Cardiac fibroblast (primary cell): ENCODE measurements at regions not wholly inside any gene's neighbourhood (a gene's known extent, or its start where the extent isn't known, plus 50 kb on each side); places are given as distances from the start of the nearest gene placed in this dataset.

Experiments used
- DNase-seq, 2 donors: peaks; one replicate each; pipeline versions ENCODE4 v3.0.0 to v3.0.0-alpha.2; 2010; ENCODE audit warnings: low read depth in 2 of 2
- H3K4me3 ChIP-seq, 2 donors: replicated peaks in 1 of 2; 1 replicate in 1 of 2; 2 replicates in 1 of 2; pipeline ENCODE4 v1.5.1; 2011; ENCODE audit warnings: low read depth in 2 of 2, low read length in 2 of 2, mild to moderate bottlenecking in 2 of 2, moderate library complexity in 1 of 2
- TF ChIP-seq, protein P1 (sequence below): IDR thresholded peaks from one replicate; pipeline ENCODE4 v1.5.1; 2011; ENCODE audit warnings: low read depth, mild to moderate bottlenecking, low read length, inconsistent platforms

DNA sequence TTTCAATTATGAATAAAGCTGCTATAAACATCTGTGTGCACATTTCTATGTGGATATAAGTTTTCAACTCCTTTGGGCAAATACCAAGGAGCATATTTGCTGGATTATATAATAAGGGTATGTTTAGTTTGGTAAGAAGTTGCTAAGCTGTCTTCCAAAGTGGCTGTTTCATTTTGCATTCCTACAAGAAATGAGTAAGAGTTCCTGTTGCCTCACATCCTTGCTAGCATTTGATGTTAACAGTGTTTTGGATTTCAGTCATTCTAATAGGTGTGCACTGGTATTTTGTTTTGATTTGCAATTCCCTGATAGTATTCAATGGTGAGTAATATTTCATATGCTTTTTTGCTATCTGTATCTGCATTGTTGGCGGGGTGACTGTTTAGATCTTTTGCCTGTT, 120.7 kb upstream of the MDFIC2 start:
- peak; percentile 8 to 87 for DNase-seq
- H3K4me3 ChIP-seq = no peak overlapping the region
- TF ChIP-seq, protein P1, sequence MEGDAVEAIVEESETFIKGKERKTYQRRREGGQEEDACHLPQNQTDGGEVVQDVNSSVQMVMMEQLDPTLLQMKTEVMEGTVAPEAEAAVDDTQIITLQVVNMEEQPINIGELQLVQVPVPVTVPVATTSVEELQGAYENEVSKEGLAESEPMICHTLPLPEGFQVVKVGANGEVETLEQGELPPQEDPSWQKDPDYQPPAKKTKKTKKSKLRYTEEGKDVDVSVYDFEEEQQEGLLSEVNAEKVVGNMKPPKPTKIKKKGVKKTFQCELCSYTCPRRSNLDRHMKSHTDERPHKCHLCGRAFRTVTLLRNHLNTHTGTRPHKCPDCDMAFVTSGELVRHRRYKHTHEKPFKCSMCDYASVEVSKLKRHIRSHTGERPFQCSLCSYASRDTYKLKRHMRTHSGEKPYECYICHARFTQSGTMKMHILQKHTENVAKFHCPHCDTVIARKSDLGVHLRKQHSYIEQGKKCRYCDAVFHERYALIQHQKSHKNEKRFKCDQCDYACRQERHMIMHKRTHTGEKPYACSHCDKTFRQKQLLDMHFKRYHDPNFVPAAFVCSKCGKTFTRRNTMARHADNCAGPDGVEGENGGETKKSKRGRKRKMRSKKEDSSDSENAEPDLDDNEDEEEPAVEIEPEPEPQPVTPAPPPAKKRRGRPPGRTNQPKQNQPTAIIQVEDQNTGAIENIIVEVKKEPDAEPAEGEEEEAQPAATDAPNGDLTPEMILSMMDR = no peak

DNA sequence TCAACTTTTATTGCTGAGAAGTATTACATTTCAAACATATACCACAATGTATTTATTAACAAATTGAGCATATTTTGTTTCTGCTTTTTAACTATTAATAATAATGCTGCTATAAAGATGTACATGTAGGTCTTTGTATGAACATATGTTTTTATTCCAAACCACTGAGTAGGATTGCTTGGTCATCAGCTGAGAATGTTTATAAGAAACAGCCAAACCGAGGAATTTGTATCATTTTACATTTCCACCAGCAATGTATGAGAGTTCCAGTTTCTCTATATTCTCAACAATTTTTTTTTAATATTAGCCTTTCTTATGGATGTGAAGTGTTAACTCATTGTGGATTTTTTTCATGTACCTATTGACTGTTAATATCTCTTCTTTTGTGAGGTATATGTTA, 119.5 kb upstream of the MDFIC2 start:
- peak in 1 of 2 donors; percentile 71 for DNase-seq
- TF ChIP-seq, protein P1 = no peak
- H3K4me3 ChIP-seq = no peak overlapping the region

DNA sequence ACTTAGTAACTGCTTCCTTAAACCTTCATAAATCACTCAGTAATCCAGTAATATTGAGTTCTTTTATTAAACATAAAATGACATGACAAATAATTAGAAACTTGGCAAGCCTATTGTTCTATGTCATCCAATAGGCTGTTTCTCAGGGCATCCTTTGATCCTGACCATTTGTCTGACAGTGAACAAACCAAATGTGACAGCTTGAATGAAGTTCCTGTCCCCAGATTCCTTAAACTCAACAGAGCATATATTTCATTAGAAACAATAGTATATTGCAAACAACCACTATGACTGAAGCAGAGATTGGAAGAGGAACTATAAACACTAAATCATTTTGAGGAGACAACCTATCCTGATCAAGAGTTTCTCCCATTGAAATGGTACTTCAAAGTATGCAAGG, 113.6 kb upstream of the MDFIC2 start:
- H3K4me3 ChIP-seq = no peak overlapping the region
- TF ChIP-seq, protein P1 = no peak
- DNase-seq = no peak

DNA sequence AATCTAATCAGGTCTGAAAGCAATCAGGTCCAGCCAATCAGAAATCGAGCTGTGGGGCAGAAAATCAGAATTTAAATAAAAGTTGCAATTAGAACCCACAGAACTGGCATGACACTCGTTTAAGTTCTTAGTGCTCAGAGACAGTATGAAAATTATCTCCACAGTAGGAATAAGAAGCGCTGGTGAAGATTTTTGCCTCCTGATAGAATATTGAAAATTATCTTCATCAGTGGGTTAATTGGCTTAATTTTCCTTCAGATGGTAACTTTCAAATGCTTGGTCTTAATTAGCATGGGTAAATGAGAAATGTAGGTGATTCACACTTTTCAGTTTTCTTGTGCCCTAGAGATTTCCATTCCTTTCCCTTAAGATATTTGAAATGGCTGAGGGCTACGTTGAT, 109.1 kb upstream of the MDFIC2 start:
- H3K4me3 ChIP-seq = no peak overlapping the region
- DNase-seq = no peak
- TF ChIP-seq, protein P1 = no peak

DNA sequence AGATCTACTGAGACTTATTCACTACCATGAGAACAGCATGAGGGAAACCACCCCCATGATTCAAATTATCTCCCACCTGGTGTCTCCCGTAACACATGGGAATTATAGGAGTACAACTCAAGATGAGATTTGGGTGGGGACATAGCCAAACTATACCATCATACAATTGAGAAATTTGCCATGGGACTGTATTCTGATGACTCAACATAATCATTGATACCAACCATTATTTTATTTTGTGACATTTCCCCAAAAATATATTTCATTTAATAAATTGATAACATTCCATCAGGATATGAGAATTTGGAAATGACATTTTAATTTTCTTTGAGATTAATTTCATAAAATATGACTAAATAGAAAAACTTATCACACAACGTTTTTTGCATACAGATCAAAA, 96.6 kb upstream of the MDFIC2 start:
- DNase-seq = no peak
- TF ChIP-seq, protein P1 = no peak
- H3K4me3 ChIP-seq = no peak overlapping the region

DNA sequence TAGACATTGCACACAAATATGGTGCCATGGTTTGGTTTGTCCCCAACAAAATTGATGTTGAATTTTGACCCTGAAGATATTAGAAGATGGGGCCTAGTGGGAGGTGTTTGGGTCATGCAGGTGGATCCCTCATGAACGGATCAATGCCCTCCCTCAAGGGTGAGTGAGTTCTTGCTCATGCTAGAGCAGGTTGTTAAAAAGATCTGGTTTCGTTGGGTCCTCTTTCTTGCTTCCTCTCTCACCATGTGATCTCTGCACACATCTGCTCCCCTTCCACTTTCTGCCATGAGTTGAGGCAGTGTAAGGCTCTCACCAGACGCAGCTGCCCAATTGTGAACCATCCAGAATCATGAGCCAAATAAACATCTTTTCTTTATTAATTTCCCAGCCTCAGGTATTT, 87.8 kb upstream of the MDFIC2 start:
- DNase-seq = no peak
- no peak overlapping the region for H3K4me3 ChIP-seq
- TF ChIP-seq, protein P1 = no peak

DNA sequence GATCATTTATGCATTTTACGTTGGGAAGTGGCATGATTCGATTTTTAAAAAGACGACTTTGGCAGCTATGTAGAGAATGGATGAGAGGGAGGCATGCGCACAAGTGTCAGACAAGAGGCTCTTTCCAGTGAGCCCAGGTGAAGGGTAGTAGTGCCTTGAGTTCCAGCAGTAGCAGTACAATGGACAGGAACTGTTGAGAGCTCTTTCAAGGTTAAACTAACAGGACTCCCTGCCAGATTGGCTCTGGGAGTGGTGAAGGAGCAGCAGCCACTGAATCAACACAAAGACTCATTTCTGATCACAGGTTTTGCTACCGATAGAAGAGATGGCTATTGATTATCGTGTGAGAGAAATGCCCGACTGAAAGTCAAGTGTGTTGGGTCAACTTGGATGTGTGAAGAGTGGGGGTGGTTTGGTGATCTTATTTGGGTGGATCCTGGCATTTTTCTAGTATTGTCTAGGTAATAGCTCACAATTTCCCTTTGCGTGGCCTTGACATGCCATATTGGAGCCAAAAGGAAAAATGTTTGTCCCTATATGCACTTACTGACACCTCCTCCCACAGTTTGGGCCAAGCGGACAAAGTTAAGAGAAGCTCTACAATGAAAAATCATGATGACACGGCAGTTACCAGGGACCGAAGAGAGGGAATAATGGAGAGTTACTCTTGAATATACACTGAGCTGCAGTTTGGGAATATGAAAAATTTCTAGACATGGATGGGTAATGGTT, 81.6 kb upstream of the MDFIC2 start:
- no peak for DNase-seq
- TF ChIP-seq, protein P1 = no peak
- no peak overlapping the region for H3K4me3 ChIP-seq
